ENCODE measurements at regions not wholly inside any gene's neighbourhood (a gene's known extent, or its start where the extent isn't known, plus 50 kb on each side); places are given as distances from the start of the nearest gene placed in this dataset.

DNA sequence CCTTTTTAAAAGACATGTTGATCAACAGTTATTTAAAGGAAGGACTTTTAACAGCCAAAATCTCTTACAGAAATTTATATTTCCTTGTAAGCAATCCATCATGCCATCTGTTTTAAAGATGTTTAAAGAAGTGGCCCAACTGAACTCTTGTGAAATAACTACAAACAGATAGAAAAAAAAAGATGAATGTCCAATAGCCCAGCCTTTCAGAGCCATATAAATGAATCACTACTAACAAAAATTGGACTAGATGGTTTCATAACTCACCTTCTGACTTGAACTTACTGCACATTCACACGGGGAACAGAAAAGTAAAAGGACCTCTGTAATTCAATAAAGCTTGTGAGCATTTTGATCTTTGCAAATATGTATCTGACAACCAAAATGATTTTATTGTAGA, 319.0 kb upstream of the CHAC2 start:
- no peak overlapping the region for H3K27ac Mint-ChIP-seq
- no peaks in the 10 kb centered on the region for H3K4me1 Mint-ChIP-seq
- POLR2A ChIA-PET, result no interaction called here
- H3K4me3 Mint-ChIP-seq, result no peak overlapping the region
- ATAC-seq, result no peak
- no peaks in the 10 kb centered on the region for H3K9me3 Mint-ChIP-seq
- no peak for DNase-seq
- H3K36me3 Mint-ChIP-seq, result no peaks in the 10 kb centered on the region
- H3K27me3 Mint-ChIP-seq, result peaks cover 0 to 14% (median 6%) of the 10 kb centered on the region in 5 donors

DNA sequence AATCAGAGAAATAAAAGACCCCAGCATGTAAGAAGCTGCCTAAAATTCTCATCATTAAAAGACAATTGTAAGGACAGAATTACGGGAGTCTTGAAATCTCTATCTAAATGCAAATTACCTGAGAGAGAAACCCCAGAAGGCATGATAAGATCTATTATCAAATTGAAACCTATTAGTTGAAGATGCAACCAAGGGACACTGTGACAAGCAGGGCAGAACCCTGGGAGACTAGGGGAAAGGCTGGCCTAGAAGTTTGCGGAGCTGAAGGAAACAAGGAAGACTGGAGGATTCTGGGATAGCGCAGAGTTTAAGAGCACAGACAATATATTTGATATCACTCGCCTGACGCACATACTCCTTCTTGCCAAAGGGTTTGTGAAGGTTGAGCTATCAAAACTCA, 319.5 kb upstream of the CHAC2 start:
- DNase-seq (no peak), ATAC-seq (no peak)
- POLR2A ChIA-PET, result no interaction called here
- no peaks in the 10 kb centered on the region for H3K4me1 Mint-ChIP-seq
- no peak overlapping the region for H3K4me3 Mint-ChIP-seq
- H3K36me3 Mint-ChIP-seq, result no peaks in the 10 kb centered on the region
- H3K27me3 Mint-ChIP-seq, result peaks cover 0 to 14% (median 7%) of the 10 kb centered on the region in 5 donors
- H3K9me3 Mint-ChIP-seq, result no peaks in the 10 kb centered on the region
- H3K27ac Mint-ChIP-seq, result no peak overlapping the region

DNA sequence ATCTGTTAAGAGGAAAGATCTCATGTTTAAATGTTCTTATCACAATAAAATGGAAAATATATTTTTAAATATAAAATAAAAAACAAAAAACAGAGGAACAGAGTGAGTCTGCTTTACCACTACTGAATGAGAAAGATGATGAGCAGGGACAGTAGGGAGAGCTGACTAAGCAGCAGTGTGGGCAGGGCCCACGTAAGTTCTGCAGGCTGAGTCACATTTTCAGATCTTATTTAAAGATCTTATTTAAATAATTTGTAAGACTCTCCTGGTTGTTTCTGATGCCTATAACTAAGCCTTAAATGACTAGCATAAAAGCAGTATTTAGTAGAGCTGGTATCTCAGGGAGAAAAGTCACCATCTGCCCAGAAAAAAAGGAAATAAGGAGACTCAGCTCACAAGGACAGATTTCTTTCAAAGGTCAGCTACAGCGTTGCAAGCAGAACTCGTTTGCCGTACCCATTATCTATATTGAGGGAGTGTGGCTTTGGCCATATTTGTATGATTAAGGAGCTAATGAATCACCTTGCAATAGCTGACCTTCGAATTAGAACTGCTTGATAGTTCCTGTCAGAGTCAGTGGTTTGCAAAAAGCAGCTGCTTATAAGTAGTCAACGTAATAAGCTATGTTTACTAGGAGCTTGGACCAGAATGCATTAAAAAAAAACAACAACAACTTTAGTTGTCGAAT, 322.1 kb upstream of the CHAC2 start:
- Mint-ChIP-seq H3K27ac (no peak overlapping the region), H3K36me3 (no peaks in the 10 kb centered on the region), H3K9me3 (no peaks in the 10 kb centered on the region), H3K4me3 (no peak overlapping the region), H3K4me1 (no peaks in the 10 kb centered on the region), H3K27me3 (peaks cover 0 to 14% (median 5%) of the 10 kb centered on the region in 5 donors)
- no peak for DNase-seq
- ATAC-seq, result no peak
- POLR2A ChIA-PET, result no interaction called here

DNA sequence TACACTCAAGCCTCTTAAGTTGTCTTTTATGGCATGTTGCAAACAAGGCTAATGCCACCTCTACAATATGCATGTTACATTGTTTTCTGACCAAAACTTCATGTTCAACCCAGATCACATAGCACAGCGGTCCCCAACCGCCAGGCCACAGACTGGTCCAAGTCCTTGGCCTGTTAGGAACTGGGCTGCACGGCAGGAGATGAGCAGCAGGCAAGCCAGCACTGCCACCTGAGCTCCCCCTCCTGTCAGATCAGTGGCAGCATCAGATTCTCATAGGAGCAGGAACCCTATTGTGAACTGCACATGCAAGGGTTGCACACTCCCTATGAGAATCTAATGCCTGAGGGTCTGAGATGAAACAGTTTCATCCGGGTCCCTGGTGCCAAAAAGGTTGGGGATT, 324.8 kb upstream of the CHAC2 start:
- no peaks in the 10 kb centered on the region for H3K9me3 Mint-ChIP-seq
- H3K27ac Mint-ChIP-seq, result no peak overlapping the region
- no peak for DNase-seq
- POLR2A ChIA-PET, result no interaction called here
- no peaks in the 10 kb centered on the region for H3K4me1 Mint-ChIP-seq
- no peaks in the 10 kb centered on the region for H3K36me3 Mint-ChIP-seq
- no peak for ATAC-seq
- H3K4me3 Mint-ChIP-seq, result no peak overlapping the region
- H3K27me3 Mint-ChIP-seq, result peaks cover 0 to 14% (median 5%) of the 10 kb centered on the region in 5 donors

DNA sequence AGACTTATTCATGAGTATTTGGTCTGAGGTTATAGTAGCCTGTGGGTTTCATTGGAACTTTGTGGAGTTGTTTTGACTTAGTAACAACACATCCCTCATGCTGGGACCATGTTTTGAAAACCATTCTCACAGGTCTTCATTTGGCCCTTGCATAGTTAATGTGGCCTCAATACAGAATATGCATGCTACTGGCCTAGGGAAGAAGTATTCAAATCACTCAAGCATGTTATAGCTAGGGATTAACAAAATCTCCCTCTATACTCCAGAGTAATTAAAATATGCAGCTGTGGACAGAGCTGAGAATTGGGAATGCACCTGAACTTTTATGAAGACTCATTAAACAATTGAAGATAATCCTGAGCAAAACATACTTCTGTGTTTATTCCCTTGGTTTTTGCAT, 325.5 kb upstream of the CHAC2 start:
- H3K9me3 Mint-ChIP-seq, result no peaks in the 10 kb centered on the region
- no peaks in the 10 kb centered on the region for H3K36me3 Mint-ChIP-seq
- no peak for ATAC-seq
- peaks cover 0 to 14% (median 5%) of the 10 kb centered on the region in 5 donors for H3K27me3 Mint-ChIP-seq
- no peak overlapping the region for H3K4me3 Mint-ChIP-seq
- H3K4me1 Mint-ChIP-seq, result no peaks in the 10 kb centered on the region
- no peak for DNase-seq
- POLR2A ChIA-PET, result no interaction called here
- no peak overlapping the region for H3K27ac Mint-ChIP-seq

DNA sequence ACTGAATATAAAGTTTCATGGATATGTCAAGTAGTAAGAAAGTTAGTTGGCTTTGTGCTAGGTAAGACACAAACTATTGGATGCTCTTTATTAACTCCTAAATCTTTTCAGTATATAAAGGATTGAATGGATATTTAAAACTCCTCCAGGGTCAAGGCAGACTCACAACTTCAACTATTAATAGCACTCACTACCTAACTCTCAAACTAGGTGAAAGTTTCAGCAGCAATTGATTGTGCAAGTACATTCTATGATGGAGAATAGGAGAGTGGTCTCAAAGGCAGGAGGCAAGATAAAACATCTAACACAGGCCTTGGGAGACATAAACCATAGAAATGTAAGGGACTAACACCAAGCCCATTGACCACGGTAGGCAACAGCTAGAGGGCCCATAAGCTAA, 328.9 kb upstream of the CHAC2 start:
- ATAC-seq (no peak), DNase-seq (no peak)
- H3K27ac Mint-ChIP-seq, result no peak overlapping the region
- H3K36me3 Mint-ChIP-seq, result no peaks in the 10 kb centered on the region
- H3K27me3 Mint-ChIP-seq, result peaks cover 0 to 6% (median under 1%) of the 10 kb centered on the region in 5 donors
- POLR2A ChIA-PET, result no interaction called here
- no peak overlapping the region for H3K4me3 Mint-ChIP-seq
- no peaks in the 10 kb centered on the region for H3K9me3 Mint-ChIP-seq
- no peaks in the 10 kb centered on the region for H3K4me1 Mint-ChIP-seq

DNA sequence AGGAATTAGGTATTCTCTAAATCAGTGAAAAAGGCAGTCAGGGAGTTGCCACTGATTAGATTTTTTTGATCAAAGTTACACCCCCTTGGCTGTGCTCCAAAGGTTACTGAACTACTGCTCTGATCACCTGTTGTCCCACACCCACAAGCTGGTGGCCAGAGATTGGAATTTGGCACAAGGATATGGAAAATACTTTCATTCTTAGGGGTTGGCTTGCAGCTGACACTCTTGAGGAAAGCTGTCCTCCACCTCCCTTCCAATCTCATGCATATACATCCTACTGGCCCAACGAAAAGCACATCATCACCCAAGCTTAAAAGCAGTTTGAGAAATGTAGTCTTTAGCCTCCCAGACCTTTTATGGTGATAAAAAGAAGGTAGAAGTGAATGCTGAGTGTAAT, 329.5 kb upstream of the CHAC2 start:
- ATAC-seq (no peak), DNase-seq (no peak)
- H3K27ac Mint-ChIP-seq, result no peak overlapping the region
- H3K36me3 Mint-ChIP-seq, result no peaks in the 10 kb centered on the region
- H3K27me3 Mint-ChIP-seq, result peaks cover 0 to 6% (median 0%) of the 10 kb centered on the region in 5 donors
- POLR2A ChIA-PET, result no interaction called here
- H3K4me3 Mint-ChIP-seq, result no peak overlapping the region
- H3K4me1 Mint-ChIP-seq, result no peaks in the 10 kb centered on the region
- H3K9me3 Mint-ChIP-seq, result no peaks in the 10 kb centered on the region

DNA sequence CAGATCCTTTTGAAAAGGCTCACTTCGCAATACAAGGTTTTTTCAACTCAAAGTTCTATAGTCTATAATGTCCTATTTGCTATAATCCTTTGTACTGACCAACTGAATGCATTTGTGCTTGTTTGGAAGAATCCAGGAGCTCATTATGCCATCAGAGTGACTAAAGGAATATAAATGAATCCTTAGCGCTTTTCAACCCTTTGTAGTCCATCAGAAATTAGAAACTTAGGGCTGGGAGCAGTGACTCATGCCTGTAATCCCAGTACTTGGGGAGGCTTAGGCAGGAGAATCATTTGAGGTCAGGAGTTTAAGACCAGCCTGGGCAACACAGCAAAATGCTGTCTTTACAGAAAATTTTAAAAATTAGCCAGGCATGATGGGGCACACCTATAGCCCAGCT, 330.2 kb upstream of the CHAC2 start:
- POLR2A ChIA-PET, result no interaction called here
- DNase-seq (no peak), ATAC-seq (no peak)
- H3K9me3 Mint-ChIP-seq, result no peaks in the 10 kb centered on the region
- H3K36me3 Mint-ChIP-seq, result no peaks in the 10 kb centered on the region
- H3K27ac Mint-ChIP-seq, result no peak overlapping the region
- H3K4me3 Mint-ChIP-seq, result no peak overlapping the region
- H3K27me3 Mint-ChIP-seq, result peaks cover 0 to 5% (median 0%) of the 10 kb centered on the region in 5 donors
- H3K4me1 Mint-ChIP-seq, result no peaks in the 10 kb centered on the region

DNA sequence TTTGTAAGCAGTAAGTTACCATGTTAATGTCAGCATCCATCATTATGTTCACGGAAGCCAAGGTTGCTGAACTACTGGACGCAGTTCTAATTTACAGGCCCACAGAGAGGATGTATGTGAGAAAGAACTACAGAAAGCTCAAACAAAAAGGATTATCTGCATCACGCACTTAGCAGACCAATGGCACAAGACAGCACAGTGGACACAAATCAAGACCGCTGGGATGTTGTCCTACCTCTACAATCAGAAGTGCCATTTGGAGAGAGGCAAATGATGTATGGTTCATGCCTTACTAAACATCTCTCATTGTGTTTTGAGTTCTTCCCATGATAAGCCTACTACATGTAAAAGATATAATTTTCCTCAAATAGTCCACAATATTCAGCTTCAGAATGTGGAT, 330.7 kb upstream of the CHAC2 start:
- Mint-ChIP-seq H3K27me3 (peaks cover 0 to 5% (median 0%) of the 10 kb centered on the region in 5 donors), H3K27ac (no peak overlapping the region), H3K9me3 (no peaks in the 10 kb centered on the region), H3K4me3 (no peak overlapping the region), H3K36me3 (no peaks in the 10 kb centered on the region), H3K4me1 (no peaks in the 10 kb centered on the region)
- POLR2A ChIA-PET, result no interaction called here
- DNase-seq (no peak), ATAC-seq (no peak)

DNA sequence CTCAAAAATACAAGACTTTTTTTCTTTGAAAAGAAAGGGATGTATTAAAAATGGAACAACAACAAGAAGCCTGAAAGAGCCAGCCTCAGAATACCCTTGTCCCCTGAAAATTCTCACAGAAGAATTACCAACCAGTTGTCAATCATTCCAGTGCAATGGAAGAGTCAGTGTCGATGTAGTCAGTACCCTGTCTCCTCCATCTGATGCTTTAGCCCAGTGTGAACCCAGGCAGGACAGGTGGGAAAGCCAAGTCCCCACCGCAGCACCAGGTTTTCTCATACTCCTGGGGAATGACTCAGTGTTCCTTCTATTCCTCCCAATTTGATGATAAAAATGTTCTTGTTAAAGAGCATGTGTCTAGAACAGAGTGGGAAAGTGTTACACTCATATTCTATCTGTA, 332.0 kb upstream of the CHAC2 start:
- DNase-seq (no peak), ATAC-seq (no peak)
- Mint-ChIP-seq H3K27me3 (peaks cover 0 to 5% (median 0%) of the 10 kb centered on the region in 5 donors), H3K4me1 (no peaks in the 10 kb centered on the region), H3K27ac (no peak overlapping the region), H3K9me3 (no peaks in the 10 kb centered on the region), H3K4me3 (no peak overlapping the region), H3K36me3 (no peaks in the 10 kb centered on the region)
- POLR2A ChIA-PET, result no interaction called here

DNA sequence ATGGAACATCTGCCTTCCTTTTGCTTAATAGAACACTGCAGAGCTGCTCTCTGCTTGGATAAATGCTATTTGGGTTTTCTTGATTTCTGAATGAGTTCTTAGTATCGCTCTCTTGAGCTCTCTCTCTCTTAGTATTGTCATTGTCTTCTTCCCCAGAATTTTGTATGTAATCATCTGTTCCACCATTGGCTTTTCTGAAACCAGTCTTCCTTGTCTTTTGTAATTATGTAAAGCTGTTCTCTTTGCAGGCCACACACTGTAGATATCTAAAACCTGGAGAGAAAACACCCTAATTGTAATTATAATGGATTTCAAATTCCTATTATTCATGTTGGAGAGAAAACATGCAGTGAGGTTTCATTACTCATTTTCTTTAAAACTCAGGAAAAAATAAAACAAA, 333.1 kb upstream of the CHAC2 start:
- H3K9me3 Mint-ChIP-seq, result no peaks in the 10 kb centered on the region
- H3K36me3 Mint-ChIP-seq, result no peaks in the 10 kb centered on the region
- ATAC-seq (no peak), DNase-seq (no peak)
- POLR2A ChIA-PET, result no interaction called here
- H3K27me3 Mint-ChIP-seq, result peaks cover 0 to 5% (median 0%) of the 10 kb centered on the region in 5 donors
- no peaks in the 10 kb centered on the region for H3K4me1 Mint-ChIP-seq
- H3K4me3 Mint-ChIP-seq, result no peak overlapping the region
- no peak overlapping the region for H3K27ac Mint-ChIP-seq

DNA sequence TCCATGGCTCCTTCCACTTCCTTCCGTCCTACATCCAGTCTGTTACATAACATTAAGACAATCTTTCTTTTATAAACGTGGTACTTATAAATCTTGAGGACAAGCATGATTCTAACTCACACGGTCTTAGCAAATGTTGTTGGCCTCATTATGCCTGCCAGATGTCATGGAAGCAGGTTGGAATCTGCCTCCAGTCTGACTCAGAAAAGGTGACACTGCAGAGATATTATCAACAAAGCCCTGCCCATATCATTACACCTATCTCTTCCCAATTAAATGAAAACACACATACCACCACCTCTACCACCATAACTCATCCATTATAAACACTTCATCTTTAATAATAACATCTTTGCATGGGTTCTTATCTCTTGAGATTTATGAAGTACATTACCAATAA, 334.7 kb upstream of the CHAC2 start:
- H3K4me3 Mint-ChIP-seq, result no peak overlapping the region
- DNase-seq, result no peak
- no peaks in the 10 kb centered on the region for H3K4me1 Mint-ChIP-seq
- H3K9me3 Mint-ChIP-seq, result no peaks in the 10 kb centered on the region
- no peak for ATAC-seq
- no peak overlapping the region for H3K27ac Mint-ChIP-seq
- POLR2A ChIA-PET, result no interaction called here
- H3K27me3 Mint-ChIP-seq, result peaks cover 0 to 6% (median 0%) of the 10 kb centered on the region in 5 donors
- H3K36me3 Mint-ChIP-seq, result no peaks in the 10 kb centered on the region

DNA sequence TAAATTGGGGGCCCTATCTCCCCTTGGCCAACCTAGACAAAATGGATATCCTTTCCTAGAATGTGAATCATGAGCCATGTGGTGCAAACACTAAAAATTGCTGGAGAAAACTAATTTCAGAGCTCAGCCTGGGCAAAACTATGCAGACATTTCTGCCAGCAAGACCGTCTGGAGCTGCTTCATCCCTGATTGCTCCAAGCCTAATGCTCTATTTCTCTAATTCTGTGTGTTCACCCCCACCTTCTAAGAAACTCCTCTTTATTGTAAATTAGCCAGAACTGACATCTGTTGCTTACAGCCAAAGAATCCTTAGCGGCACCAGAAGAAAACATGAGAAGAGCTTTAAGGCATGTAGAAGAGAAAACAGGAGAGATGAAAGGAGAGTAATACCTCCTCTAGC, 337.7 kb upstream of the CHAC2 start:
- H3K4me1 Mint-ChIP-seq, result no peaks in the 10 kb centered on the region
- H3K4me3 Mint-ChIP-seq, result no peak overlapping the region
- H3K27ac Mint-ChIP-seq, result no peak overlapping the region
- ATAC-seq (no peak), DNase-seq (no peak)
- no peaks in the 10 kb centered on the region for H3K9me3 Mint-ChIP-seq
- H3K27me3 Mint-ChIP-seq, result peaks cover 3 to 16% (median 4%) of the 10 kb centered on the region in 5 donors
- H3K36me3 Mint-ChIP-seq, result no peaks in the 10 kb centered on the region
- POLR2A ChIA-PET, result no interaction called here

DNA sequence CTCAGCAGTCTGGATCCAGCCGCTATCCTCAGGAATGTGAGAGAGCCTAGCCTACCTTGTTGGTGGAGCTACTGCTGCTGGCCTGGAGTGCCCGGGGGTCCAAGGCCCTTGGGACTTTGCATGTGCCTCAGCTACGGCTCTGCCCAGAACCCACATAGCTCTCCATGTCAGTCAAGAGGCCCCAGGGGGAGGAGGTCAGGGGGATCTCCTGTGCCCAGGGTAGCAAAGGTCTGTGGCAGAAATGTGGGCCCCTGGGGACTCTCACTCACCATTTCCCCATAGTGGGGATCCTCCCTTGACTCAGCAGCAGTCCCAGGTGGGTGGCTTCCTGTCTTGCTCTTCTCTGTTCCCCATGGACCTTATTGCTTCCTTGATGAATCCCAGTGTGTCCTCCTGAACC, 342.7 kb upstream of the CHAC2 start:
- Mint-ChIP-seq H3K27me3 (peaks cover 2 to 27% (median 5%) of the 10 kb centered on the region in 5 donors), H3K36me3 (no peaks in the 10 kb centered on the region), H3K4me3 (no peak overlapping the region), H3K4me1 (no peaks in the 10 kb centered on the region), H3K9me3 (peaks cover 0 to 8% (median 2%) of the 10 kb centered on the region in 9 donors), H3K27ac (no peak overlapping the region)
- POLR2A ChIA-PET, result no interaction called here
- ATAC-seq (no peak), DNase-seq (no peak)

Measured in naive thymus-derived CD8-positive, alpha-beta T cell (primary cell).